SU-DHL-6 (cell line): ENCODE measurements at regions not wholly inside any gene's neighbourhood (a gene's known extent, or its start where the extent isn't known, plus 50 kb on each side); places are given as distances from the start of the nearest gene placed in this dataset.

ENCODE experiments used
- H2AFZ ChIP-seq: fragments of 200-600 bp; sonication (generic); 2 replicates; pipeline ENCODE4 v1.6.1; 2014; ENCODE audit warnings: low read depth, mild to moderate bottlenecking, moderate library complexity, mixed read lengths, antibody characterized with exemption, low read length; ENCODE audit not compliant: severe bottlenecking
- H3F3A ChIP-seq: fragments of 200-600 bp; shearing (Covaris generic); 2 replicates; pipeline ENCODE4 v1.6.0; 2016; ENCODE audit warnings: antibody characterized with exemption, mild to moderate bottlenecking; ENCODE audit not compliant: insufficient read depth
- H3K27ac ChIP-seq: fragments of 200-600 bp; sonication (generic); 2 replicates; pipeline ENCODE4 v1.5.1; 2016; ENCODE audit warnings: low read depth, mild to moderate bottlenecking, low read length, moderate library complexity, mixed read lengths
- H3K27me3 ChIP-seq: fragments of 200-600 bp; sonication (generic), shearing (Covaris generic); 2 replicates; pipeline ENCODE4 v1.6.0; 2014; ENCODE audit warnings: mild to moderate bottlenecking, low read length
- H3K36me3 ChIP-seq: fragments of 200-600 bp; sonication (generic); 2 replicates; pipeline ENCODE4 v1.6.1; 2014; ENCODE audit warnings: mild to moderate bottlenecking, low read length, mixed read lengths
- H3K4me2 ChIP-seq: fragments of 300-600, 200-600 bp; shearing (Covaris generic), sonication (generic); 2 replicates; pipeline ENCODE4 v1.6.0; 2014; ENCODE audit warnings: low read length, low read depth, mild to moderate bottlenecking; ENCODE audit not compliant: poor library complexity, severe bottlenecking
- H3K4me3 ChIP-seq: fragments of 200-600 bp; sonication (generic); 2 replicates; pipeline ENCODE4 v1.5.1; 2014; ENCODE audit warnings: antibody characterized with exemption, low read length, mild to moderate bottlenecking, mixed read lengths; ENCODE audit not compliant: insufficient read depth, poor library complexity, severe bottlenecking
- H3K79me2 ChIP-seq: fragments of 200-600 bp; sonication (generic); 2 replicates; pipeline ENCODE4 v1.6.1; 2014; ENCODE audit warnings: mild to moderate bottlenecking, low read length, moderate library complexity; ENCODE audit not compliant: insufficient read depth
- H3K9ac ChIP-seq: fragments of 200-600 bp; sonication (generic); 2 replicates; pipeline ENCODE4 v1.7.0; 2014; ENCODE audit warnings: mild to moderate bottlenecking, low read length
- H3K9me2 ChIP-seq: fragments of 200-600 bp; sonication (generic); replicated peaks from 2 replicates; pipeline ENCODE4 v1.6.1; 2014; ENCODE audit warnings: low read length; ENCODE audit not compliant: insufficient read depth
- H3K9me3 ChIP-seq: fragments of 200-600 bp; sonication (generic); 2 replicates; pipeline ENCODE4 v1.6.1; 2014; ENCODE audit warnings: low read length, mixed read lengths; ENCODE audit not compliant: insufficient read depth
- H4K20me1 ChIP-seq: fragments of 200-600 bp; sonication (generic); 2 replicates; pipeline ENCODE4 v1.6.1; 2014; ENCODE audit warnings: low read depth, mild to moderate bottlenecking, antibody characterized with exemption, low read length, moderate library complexity, mixed read lengths
- CTCF ChIP-seq: fragments of 200-600 bp; sonication (generic); IDR thresholded peaks from one replicate; pipeline ENCODE4 v1.5.1; 2017; ENCODE audit warnings: antibody characterized with exemption, mild to moderate bottlenecking, low read length, moderate library complexity; ENCODE audit not compliant: insufficient read depth, poor library complexity, severe bottlenecking
- EZH2phosphoT487 ChIP-seq: fragments of 200-600 bp; sonication (generic), shearing (Covaris generic); conservative IDR thresholded peaks from 2 replicates; pipeline ENCODE4 v1.6.1; 2018; ENCODE audit warnings: mild to moderate bottlenecking, antibody characterized with exemption, low read length, moderate library complexity, mixed read lengths

GRCh38 chr4:159483110-159483781 is 380.4 kb downstream of the RAPGEF2 start:
- H3K79me2 ChIP-seq = no peaks in the 10 kb centered on the region
- no peak overlapping the region for H2AFZ ChIP-seq
- no peak overlapping the region for H3K4me3 ChIP-seq
- no peaks in the 10 kb centered on the region for H4K20me1 ChIP-seq
- H3K9me3 ChIP-seq = no peaks in the 10 kb centered on the region
- no peak overlapping the region for H3K9ac ChIP-seq
- no peaks in the 10 kb centered on the region for H3K27me3 ChIP-seq
- no peaks in the 10 kb centered on the region for H3K36me3 ChIP-seq
- H3K9me2 ChIP-seq = no peaks in the 10 kb centered on the region
- no peaks in the 10 kb centered on the region for H3F3A ChIP-seq
- H3K4me2 ChIP-seq = no peak overlapping the region
- TF ChIP-seq EZH2phosphoT487 = no peak
- no peak for TF ChIP-seq CTCF
- H3K27ac ChIP-seq = no peak overlapping the region

GRCh38 chr4:159483782-159484741 is 381.2 kb downstream of the RAPGEF2 start:
- H3K27ac ChIP-seq = no peak overlapping the region
- H3K9me3 ChIP-seq = no peaks in the 10 kb centered on the region
- no peak overlapping the region for H3K9ac ChIP-seq
- no peaks in the 10 kb centered on the region for H3F3A ChIP-seq
- no peak overlapping the region for H3K4me3 ChIP-seq
- H2AFZ ChIP-seq = no peak overlapping the region
- no peak overlapping the region for H3K4me2 ChIP-seq
- H4K20me1 ChIP-seq = no peaks in the 10 kb centered on the region
- no peaks in the 10 kb centered on the region for H3K9me2 ChIP-seq
- no peaks in the 10 kb centered on the region for H3K79me2 ChIP-seq
- no peak for TF ChIP-seq CTCF
- TF ChIP-seq EZH2phosphoT487 = no peak
- no peaks in the 10 kb centered on the region for H3K27me3 ChIP-seq
- H3K36me3 ChIP-seq = no peaks in the 10 kb centered on the region

GRCh38 chr4:159484864-159485263 is 382.0 kb downstream of the RAPGEF2 start:
- Histone ChIP-seq H3K27ac (no peak overlapping the region), H3F3A (no peaks in the 10 kb centered on the region)
- TF ChIP-seq CTCF = no peak
- no peak for TF ChIP-seq EZH2phosphoT487

More at GRCh38 chr4:159484864-159485263, 382.0 kb downstream of the RAPGEF2 start:
- H2AFZ ChIP-seq = no peak overlapping the region
- no peaks in the 10 kb centered on the region for H4K20me1 ChIP-seq
- no peak overlapping the region for H3K4me2 ChIP-seq
- H3K9me2 ChIP-seq = no peaks in the 10 kb centered on the region
- H3K4me3 ChIP-seq = no peak overlapping the region
- H3K27me3 ChIP-seq = no peaks in the 10 kb centered on the region
- H3K9me3 ChIP-seq = no peaks in the 10 kb centered on the region
- no peaks in the 10 kb centered on the region for H3K36me3 ChIP-seq
- H3K9ac ChIP-seq = no peak overlapping the region
- no peaks in the 10 kb centered on the region for H3K79me2 ChIP-seq
